Epithelial cell of esophagus (primary cell): ENCODE measurements at regions not wholly inside any gene's neighbourhood (a gene's known extent, or its start where the extent isn't known, plus 50 kb on each side); places are given as distances from the start of the nearest gene placed in this dataset.

ENCODE experiments used
- DNase-seq: peaks from one replicate; pipeline ENCODE4 v3.0.0; 2010; ENCODE audit warnings: low read depth
- H3K4me3 ChIP-seq: 2 replicates; pipeline ENCODE4 v1.5.1; 2011; ENCODE audit warnings: mild to moderate bottlenecking, low read length, control low read depth
- TF ChIP-seq, protein P1 (sequence below): IDR thresholded peaks from 2 replicates; pipeline ENCODE4 v1.5.1; 2011; ENCODE audit warnings: low read depth, mild to moderate bottlenecking, low read length, control low read depth, inconsistent platforms; ENCODE audit not compliant: insufficient read depth; ENCODE audit errors: missing control alignments

- TF ChIP-seq, protein P1, sequence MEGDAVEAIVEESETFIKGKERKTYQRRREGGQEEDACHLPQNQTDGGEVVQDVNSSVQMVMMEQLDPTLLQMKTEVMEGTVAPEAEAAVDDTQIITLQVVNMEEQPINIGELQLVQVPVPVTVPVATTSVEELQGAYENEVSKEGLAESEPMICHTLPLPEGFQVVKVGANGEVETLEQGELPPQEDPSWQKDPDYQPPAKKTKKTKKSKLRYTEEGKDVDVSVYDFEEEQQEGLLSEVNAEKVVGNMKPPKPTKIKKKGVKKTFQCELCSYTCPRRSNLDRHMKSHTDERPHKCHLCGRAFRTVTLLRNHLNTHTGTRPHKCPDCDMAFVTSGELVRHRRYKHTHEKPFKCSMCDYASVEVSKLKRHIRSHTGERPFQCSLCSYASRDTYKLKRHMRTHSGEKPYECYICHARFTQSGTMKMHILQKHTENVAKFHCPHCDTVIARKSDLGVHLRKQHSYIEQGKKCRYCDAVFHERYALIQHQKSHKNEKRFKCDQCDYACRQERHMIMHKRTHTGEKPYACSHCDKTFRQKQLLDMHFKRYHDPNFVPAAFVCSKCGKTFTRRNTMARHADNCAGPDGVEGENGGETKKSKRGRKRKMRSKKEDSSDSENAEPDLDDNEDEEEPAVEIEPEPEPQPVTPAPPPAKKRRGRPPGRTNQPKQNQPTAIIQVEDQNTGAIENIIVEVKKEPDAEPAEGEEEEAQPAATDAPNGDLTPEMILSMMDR = no peak
- DNase-seq = no peak
- no peak overlapping the region for H3K4me3 ChIP-seq
Observed at GRCh38 chr10:37671802-37672201, 185.6 kb downstream of the ZNF248 start.

- H3K4me3 ChIP-seq = no peak overlapping the region
- no peak for DNase-seq
- TF ChIP-seq, protein P1 = no peak
Observed at GRCh38 chr10:37667736-37668135, 189.7 kb downstream of the ZNF248 start.

GRCh38 chr10:37654466-37654865, 202.9 kb downstream of the ZNF248 start:
- TF ChIP-seq, protein P1 = no peak
- DNase-seq = no peak
- no peak overlapping the region for H3K4me3 ChIP-seq

GRCh38 chr10:37643187-37643586, 214.2 kb downstream of the ZNF248 start:
- TF ChIP-seq, protein P1 = no peak
- H3K4me3 ChIP-seq = no peak overlapping the region
- no peak for DNase-seq

- DNase-seq = no peak
- H3K4me3 ChIP-seq = no peak overlapping the region
- TF ChIP-seq, protein P1 = no peak
Observed at GRCh38 chr10:37640301-37640700, 217.1 kb downstream of the ZNF248 start.

DNA sequence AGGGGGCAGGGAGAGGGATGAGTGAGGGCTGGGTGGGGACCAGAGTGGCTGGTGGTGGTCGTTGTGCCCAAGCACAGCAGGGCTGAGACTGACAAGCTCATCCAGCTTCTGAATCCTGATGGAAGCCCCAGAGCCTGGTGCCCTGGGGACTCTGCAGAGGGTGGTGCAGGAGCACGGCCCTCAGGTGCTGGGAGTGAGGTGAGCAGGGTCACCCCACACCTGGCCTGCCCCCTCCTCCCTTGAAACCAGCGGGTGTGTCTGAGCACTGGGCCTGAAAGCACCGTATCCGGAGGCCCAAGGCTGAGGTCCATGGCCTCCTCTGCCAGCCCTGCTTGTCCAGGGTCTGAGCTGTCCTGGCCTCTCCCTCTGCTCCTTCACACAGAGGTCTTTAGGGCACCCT, 218.2 kb downstream of the ZNF248 start:
- TF ChIP-seq, protein P1 = no peak
- no peak overlapping the region for H3K4me3 ChIP-seq
- DNase-seq = no peak

GRCh38 chr10:37638569-37638968, 218.8 kb downstream of the ZNF248 start:
- no peak overlapping the region for H3K4me3 ChIP-seq
- TF ChIP-seq, protein P1 = no peak
- DNase-seq = no peak
